Vagina (tissue), 2 donors: ENCODE measurements at regions not wholly inside any gene's neighbourhood (a gene's known extent, or its start where the extent isn't known, plus 50 kb on each side); places are given as distances from the start of the nearest gene placed in this dataset.

Source experiments
- CTCF ChIP-seq, 3 experiments: fragments of 450-650 bp in 2 of 3; fragments of 200-600 bp in 1 of 3; sonication (generic) in 1 of 3; IDR thresholded peaks; one replicate each; pipeline ENCODE4 v1.5.1; 2017 to 2019; ENCODE audit warnings: antibody characterized with exemption in 3 of 3, mild to moderate bottlenecking in 2 of 3, moderate library complexity in 2 of 3
- POLR2AphosphoS5 ChIP-seq, 2 donors: sonication (generic); formaldehyde crosslinking; IDR thresholded peaks; one replicate each; pipeline ENCODE4 v1.9.0; 2017; ENCODE audit warnings: antibody characterized with exemption in 2 of 2, mild to moderate bottlenecking in 2 of 2, low read depth in 1 of 2; ENCODE audit not compliant: insufficient read depth in 1 of 2

GRCh38 chr7:52061666-52062065 lies 745.1 kb upstream of the COBL start:
- TF ChIP-seq CTCF (IDR thresholded peaks at IDR 0.05): no peak
- no peak for TF ChIP-seq POLR2AphosphoS5 (IDR thresholded peaks at IDR 0.05; ENCODE audit: insufficient read depth in 1 of 2, low read depth in 1 of 2)
